ENCODE measurements at regions not wholly inside any gene's neighbourhood (a gene's known extent, or its start where the extent isn't known, plus 50 kb on each side); places are given as distances from the start of the nearest gene placed in this dataset.

DNA sequence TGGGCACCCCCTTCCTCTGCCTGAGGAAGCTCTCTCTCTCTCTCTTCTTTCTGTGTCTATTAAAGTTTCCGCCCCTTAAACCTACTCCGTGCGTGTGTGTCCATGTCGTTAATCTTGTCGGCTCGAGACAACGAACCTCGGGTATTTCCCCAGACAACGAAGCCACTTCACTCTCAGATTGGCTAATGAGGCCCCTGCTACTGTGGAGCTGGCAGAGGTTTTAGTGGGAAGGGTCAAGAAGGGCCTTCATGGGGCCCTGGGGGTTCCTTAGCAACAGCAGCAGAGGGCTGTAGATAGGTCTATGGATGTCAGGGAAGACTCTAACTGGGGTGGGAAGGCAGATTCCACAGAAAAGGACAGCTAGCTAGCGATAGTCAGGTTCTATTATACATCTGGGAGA is 239.8 kb upstream of the RAB4A start:
- Histone ChIP-seq H3K36me3 (no peaks in the 10 kb centered on the region), H3K27ac (no peak overlapping the region), H3K9me3 (ENCODE audit: severe bottlenecking) (no peaks in the 10 kb centered on the region), H3K4me3 (ENCODE audit: low read depth, low read length) (no peak overlapping the region), H3K27me3 (ENCODE audit: insufficient read depth, low read depth, severe bottlenecking) (no peaks in the 10 kb centered on the region)
- no peak for DNase-seq
- TF ChIP-seq, protein P1, sequence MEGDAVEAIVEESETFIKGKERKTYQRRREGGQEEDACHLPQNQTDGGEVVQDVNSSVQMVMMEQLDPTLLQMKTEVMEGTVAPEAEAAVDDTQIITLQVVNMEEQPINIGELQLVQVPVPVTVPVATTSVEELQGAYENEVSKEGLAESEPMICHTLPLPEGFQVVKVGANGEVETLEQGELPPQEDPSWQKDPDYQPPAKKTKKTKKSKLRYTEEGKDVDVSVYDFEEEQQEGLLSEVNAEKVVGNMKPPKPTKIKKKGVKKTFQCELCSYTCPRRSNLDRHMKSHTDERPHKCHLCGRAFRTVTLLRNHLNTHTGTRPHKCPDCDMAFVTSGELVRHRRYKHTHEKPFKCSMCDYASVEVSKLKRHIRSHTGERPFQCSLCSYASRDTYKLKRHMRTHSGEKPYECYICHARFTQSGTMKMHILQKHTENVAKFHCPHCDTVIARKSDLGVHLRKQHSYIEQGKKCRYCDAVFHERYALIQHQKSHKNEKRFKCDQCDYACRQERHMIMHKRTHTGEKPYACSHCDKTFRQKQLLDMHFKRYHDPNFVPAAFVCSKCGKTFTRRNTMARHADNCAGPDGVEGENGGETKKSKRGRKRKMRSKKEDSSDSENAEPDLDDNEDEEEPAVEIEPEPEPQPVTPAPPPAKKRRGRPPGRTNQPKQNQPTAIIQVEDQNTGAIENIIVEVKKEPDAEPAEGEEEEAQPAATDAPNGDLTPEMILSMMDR (IDR thresholded peaks at IDR 0.05; ENCODE audit: low read depth, low read length) = no peak

DNA sequence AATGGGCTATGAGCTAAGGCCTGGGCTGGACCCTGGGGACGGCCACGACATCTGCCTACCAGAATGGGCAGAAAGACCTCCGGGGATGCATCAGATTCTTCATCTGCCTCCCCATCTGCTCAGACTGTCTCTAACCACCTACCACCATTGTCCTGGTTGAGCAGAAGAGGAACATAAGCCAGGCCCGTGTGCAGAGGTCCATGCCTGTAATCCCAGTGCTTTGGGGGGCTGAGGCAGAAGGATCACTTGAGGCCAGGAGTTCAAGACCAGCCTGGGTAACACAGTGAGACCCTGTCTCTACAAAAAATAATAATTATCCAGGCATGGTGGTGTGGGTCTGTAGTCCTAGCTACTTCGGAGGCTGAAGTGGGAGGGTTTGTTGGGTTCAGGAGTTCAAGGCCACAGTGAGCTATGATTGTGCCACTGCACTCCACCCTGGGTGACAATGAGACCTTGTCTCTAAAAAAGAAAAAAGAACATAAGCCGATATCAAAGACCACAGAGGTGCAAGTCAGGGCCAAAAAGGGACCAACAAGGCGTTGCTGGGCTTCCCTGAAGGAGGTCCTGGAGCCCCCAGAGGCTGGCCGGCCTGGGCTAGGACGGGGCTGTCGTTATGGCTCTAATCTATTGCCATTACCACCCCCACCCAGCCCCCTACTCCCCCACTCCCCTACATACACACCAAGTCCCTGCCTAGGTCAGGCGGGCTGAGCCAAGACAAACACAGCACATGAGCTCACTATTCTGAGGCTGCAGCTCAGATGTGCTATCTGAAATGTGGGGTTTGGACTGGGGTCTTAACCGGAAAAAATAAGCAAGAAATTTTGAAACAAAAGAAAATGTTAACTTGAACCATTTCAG is 239.2 kb upstream of the RAB4A start:
- Histone ChIP-seq H3K4me3 (ENCODE audit: low read depth, low read length) (no peak overlapping the region), H3K27ac (no peak overlapping the region), H3K9me3 (ENCODE audit: severe bottlenecking) (no peaks in the 10 kb centered on the region), H3K27me3 (ENCODE audit: insufficient read depth, low read depth, severe bottlenecking) (no peaks in the 10 kb centered on the region), H3K36me3 (no peaks in the 10 kb centered on the region)
- DNase-seq = no peak
- TF ChIP-seq, protein P1 (IDR thresholded peaks at IDR 0.05; ENCODE audit: low read depth, low read length) = no peak

DNA sequence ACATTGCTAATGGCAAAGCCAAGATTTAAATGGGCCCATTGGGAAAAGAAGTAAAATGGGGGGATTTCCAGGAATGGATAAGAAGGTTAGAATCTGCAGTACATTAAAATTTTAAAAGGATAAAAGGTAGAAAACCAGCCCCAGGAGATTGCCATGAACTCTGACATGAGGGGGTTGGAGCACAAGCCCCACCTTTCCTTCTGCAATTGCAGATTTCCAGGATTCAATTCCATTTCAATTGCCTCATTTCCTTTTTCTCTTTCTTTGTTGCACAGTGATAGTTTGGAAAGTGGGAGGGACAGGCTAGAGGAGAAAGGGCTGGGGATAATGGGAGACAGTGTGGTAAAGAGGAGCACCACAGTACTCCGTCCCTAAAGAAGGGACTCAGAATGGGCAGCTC is 238.5 kb upstream of the RAB4A start:
- Histone ChIP-seq H3K27me3 (ENCODE audit: insufficient read depth, low read depth, severe bottlenecking) (no peaks in the 10 kb centered on the region), H3K4me3 (ENCODE audit: low read depth, low read length) (no peak overlapping the region), H3K36me3 (no peaks in the 10 kb centered on the region), H3K27ac (no peak overlapping the region), H3K9me3 (ENCODE audit: severe bottlenecking) (no peaks in the 10 kb centered on the region)
- no peak for DNase-seq
- TF ChIP-seq, protein P1 (IDR thresholded peaks at IDR 0.05; ENCODE audit: low read depth, low read length) = no peak

DNA sequence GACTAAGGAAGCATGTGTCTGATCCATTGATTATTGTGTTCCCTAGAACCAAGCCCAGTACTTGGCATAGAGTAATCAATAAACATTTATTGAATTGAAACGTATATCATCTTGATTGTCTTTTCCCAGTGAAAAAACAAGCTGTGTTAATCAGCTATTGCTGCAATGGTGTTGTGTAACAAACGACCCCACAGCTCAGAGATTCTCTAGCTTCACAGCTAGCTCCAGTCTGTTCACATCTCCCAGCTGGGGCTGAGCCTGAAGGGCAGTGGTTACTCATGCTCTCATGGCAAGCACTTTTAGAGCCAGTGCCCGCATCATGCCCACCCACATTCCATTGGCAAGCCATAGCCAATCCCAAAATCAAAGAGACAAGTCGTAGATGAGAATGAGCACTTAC is 237.4 kb upstream of the RAB4A start:
- DNase-seq = no peak
- TF ChIP-seq, protein P1 (IDR thresholded peaks at IDR 0.05; ENCODE audit: low read depth, low read length) = no peak
- no peaks in the 10 kb centered on the region for H3K36me3 ChIP-seq
- no peaks in the 10 kb centered on the region for H3K27me3 ChIP-seq (ENCODE audit: insufficient read depth, low read depth, severe bottlenecking)
- no peak overlapping the region for H3K27ac ChIP-seq
- no peak overlapping the region for H3K4me3 ChIP-seq (ENCODE audit: low read depth, low read length)
- H3K9me3 ChIP-seq (ENCODE audit: severe bottlenecking) = no peaks in the 10 kb centered on the region

DNA sequence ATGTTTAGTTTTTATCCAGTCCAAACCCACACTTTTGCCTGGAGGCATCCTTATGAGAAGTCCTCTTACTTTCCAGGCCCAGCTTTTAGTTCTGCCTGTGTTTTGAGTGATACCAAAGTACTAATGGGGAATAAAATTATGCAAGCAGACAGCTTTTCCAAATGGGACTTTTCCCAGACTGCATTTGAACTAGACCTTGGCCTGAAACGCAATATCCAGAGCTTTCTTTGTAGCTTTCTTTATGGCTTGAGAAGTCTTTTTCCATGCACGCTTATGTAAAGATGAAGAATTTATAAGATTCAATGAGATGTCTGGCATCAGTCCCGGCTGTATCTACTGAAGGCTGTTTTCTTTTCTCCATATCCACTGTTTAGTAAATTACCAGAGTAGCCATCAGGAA is 236.6 kb upstream of the RAB4A start:
- DNase-seq = no peak
- Histone ChIP-seq H3K27ac (no peak overlapping the region), H3K36me3 (no peaks in the 10 kb centered on the region), H3K9me3 (ENCODE audit: severe bottlenecking) (no peaks in the 10 kb centered on the region), H3K4me3 (ENCODE audit: low read depth, low read length) (no peak overlapping the region), H3K27me3 (ENCODE audit: insufficient read depth, low read depth, severe bottlenecking) (no peaks in the 10 kb centered on the region)
- TF ChIP-seq, protein P1 (IDR thresholded peaks at IDR 0.05; ENCODE audit: low read depth, low read length) = no peak
